ENCODE measurements at regions not wholly inside any gene's neighbourhood (a gene's known extent, or its start where the extent isn't known, plus 50 kb on each side); places are given as distances from the start of the nearest gene placed in this dataset.

GRCh38 chr17:79325709-79326430, 251.2 kb downstream of the ENGASE start:
- Histone ChIP-seq H2AFZ (ENCODE audit: low read length) (no peak overlapping the region), H3F3A (ENCODE audit: low read depth) (no peaks in the 10 kb centered on the region), H4K20me1 (ENCODE audit: insufficient read depth, low read length, poor library complexity, severe bottlenecking) (no peaks in the 10 kb centered on the region), H3K4me1 (ENCODE audit: insufficient read depth, low read length, poor library complexity, severe bottlenecking) (no peaks in the 10 kb centered on the region), H3K9me3 (ENCODE audit: insufficient read depth, low read depth, low read length) (no peaks in the 10 kb centered on the region), H3K4me3 (ENCODE audit: low read length, poor library complexity, severe bottlenecking) (no peak overlapping the region), H3K4me2 (ENCODE audit: low read depth, low read length, poor library complexity, severe bottlenecking) (no peak overlapping the region), H3K9ac (ENCODE audit: low read depth, low read length, poor library complexity, severe bottlenecking) (no peak overlapping the region), H3K79me2 (ENCODE audit: insufficient read depth, low read length) (no peaks in the 10 kb centered on the region), H3K27me3 (ENCODE audit: insufficient read depth, low read length, poor library complexity, severe bottlenecking) (no peaks in the 10 kb centered on the region), H3K36me3 (ENCODE audit: insufficient read depth, low read length) (no peaks in the 10 kb centered on the region), H3K9me2 (replicated peaks; ENCODE audit: low read depth, low read length) (no peaks in the 10 kb centered on the region)
- TF ChIP-seq EZH2phosphoT487 (IDR thresholded peaks at IDR 0.05; ENCODE audit: borderline replicate concordance): no peak
- TF ChIP-seq, protein P1, sequence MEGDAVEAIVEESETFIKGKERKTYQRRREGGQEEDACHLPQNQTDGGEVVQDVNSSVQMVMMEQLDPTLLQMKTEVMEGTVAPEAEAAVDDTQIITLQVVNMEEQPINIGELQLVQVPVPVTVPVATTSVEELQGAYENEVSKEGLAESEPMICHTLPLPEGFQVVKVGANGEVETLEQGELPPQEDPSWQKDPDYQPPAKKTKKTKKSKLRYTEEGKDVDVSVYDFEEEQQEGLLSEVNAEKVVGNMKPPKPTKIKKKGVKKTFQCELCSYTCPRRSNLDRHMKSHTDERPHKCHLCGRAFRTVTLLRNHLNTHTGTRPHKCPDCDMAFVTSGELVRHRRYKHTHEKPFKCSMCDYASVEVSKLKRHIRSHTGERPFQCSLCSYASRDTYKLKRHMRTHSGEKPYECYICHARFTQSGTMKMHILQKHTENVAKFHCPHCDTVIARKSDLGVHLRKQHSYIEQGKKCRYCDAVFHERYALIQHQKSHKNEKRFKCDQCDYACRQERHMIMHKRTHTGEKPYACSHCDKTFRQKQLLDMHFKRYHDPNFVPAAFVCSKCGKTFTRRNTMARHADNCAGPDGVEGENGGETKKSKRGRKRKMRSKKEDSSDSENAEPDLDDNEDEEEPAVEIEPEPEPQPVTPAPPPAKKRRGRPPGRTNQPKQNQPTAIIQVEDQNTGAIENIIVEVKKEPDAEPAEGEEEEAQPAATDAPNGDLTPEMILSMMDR (conservative IDR thresholded peaks at IDR 0.05; ENCODE audit: low read length): no peak

- H4K20me1 ChIP-seq (ENCODE audit: insufficient read depth, low read length, poor library complexity, severe bottlenecking): no peaks in the 10 kb centered on the region
- no peak overlapping the region for H3K9ac ChIP-seq (ENCODE audit: low read depth, low read length, poor library complexity, severe bottlenecking)
- H3K4me1 ChIP-seq (ENCODE audit: insufficient read depth, low read length, poor library complexity, severe bottlenecking): no peaks in the 10 kb centered on the region
- no peak overlapping the region for H3K4me2 ChIP-seq (ENCODE audit: low read depth, low read length, poor library complexity, severe bottlenecking)
- no peaks in the 10 kb centered on the region for H3K27me3 ChIP-seq (ENCODE audit: insufficient read depth, low read length, poor library complexity, severe bottlenecking)
- H3F3A ChIP-seq (ENCODE audit: low read depth): no peaks in the 10 kb centered on the region
- no peak overlapping the region for H3K4me3 ChIP-seq (ENCODE audit: low read length, poor library complexity, severe bottlenecking)
- no peaks in the 10 kb centered on the region for H3K36me3 ChIP-seq (ENCODE audit: insufficient read depth, low read length)
- no peaks in the 10 kb centered on the region for H3K9me2 ChIP-seq (replicated peaks; ENCODE audit: low read depth, low read length)
- no peaks in the 10 kb centered on the region for H3K79me2 ChIP-seq (ENCODE audit: insufficient read depth, low read length)
- no peak for TF ChIP-seq EZH2phosphoT487 (IDR thresholded peaks at IDR 0.05; ENCODE audit: borderline replicate concordance)
- TF ChIP-seq, protein P1 (conservative IDR thresholded peaks at IDR 0.05; ENCODE audit: low read length): no peak
- no peak overlapping the region for H2AFZ ChIP-seq (ENCODE audit: low read length)
- H3K9me3 ChIP-seq (ENCODE audit: insufficient read depth, low read depth, low read length): no peaks in the 10 kb centered on the region
Observed at GRCh38 chr17:79324194-79324593, 249.6 kb downstream of the ENGASE start.

- Histone ChIP-seq H3K36me3 (ENCODE audit: insufficient read depth, low read length) (no peaks in the 10 kb centered on the region), H3K9me3 (ENCODE audit: insufficient read depth, low read depth, low read length) (no peaks in the 10 kb centered on the region), H3F3A (ENCODE audit: low read depth) (no peaks in the 10 kb centered on the region), H3K4me1 (ENCODE audit: insufficient read depth, low read length, poor library complexity, severe bottlenecking) (no peaks in the 10 kb centered on the region), H3K4me3 (ENCODE audit: low read length, poor library complexity, severe bottlenecking) (no peak overlapping the region), H3K9me2 (replicated peaks; ENCODE audit: low read depth, low read length) (no peaks in the 10 kb centered on the region), H2AFZ (ENCODE audit: low read length) (no peak overlapping the region), H4K20me1 (ENCODE audit: insufficient read depth, low read length, poor library complexity, severe bottlenecking) (no peaks in the 10 kb centered on the region), H3K79me2 (ENCODE audit: insufficient read depth, low read length) (no peaks in the 10 kb centered on the region), H3K4me2 (ENCODE audit: low read depth, low read length, poor library complexity, severe bottlenecking) (no peak overlapping the region), H3K9ac (ENCODE audit: low read depth, low read length, poor library complexity, severe bottlenecking) (no peak overlapping the region), H3K27me3 (ENCODE audit: insufficient read depth, low read length, poor library complexity, severe bottlenecking) (no peaks in the 10 kb centered on the region)
- TF ChIP-seq EZH2phosphoT487 (IDR thresholded peaks at IDR 0.05; ENCODE audit: borderline replicate concordance): no peak
- TF ChIP-seq, protein P1 (conservative IDR thresholded peaks at IDR 0.05; ENCODE audit: low read length): no peak
Observed at GRCh38 chr17:79323566-79323965, 248.9 kb downstream of the ENGASE start.
